Neural crest cell (in vitro differentiated cells): ENCODE measurements at regions not wholly inside any gene's neighbourhood (a gene's known extent, or its start where the extent isn't known, plus 50 kb on each side); places are given as distances from the start of the nearest gene placed in this dataset.

Experiments
- DNase-seq: peaks from one replicate; pipeline ENCODE4 v3.0.0; 2021; ENCODE audit warnings: low read depth, mixed read lengths, low spot score
- H3K27ac Mint-ChIP-seq: one replicate; pipeline ENCODE4 v1.8.0; 2021; ENCODE audit warnings: mild to moderate bottlenecking, mixed read lengths; ENCODE audit not compliant: unreplicated experiment
- H3K27me3 Mint-ChIP-seq: 2 replicates; pipeline ENCODE4 v1.8.0; 2021; ENCODE audit warnings: low read depth, mild to moderate bottlenecking, mixed read lengths
- H3K36me3 Mint-ChIP-seq: 2 replicates; pipeline ENCODE4 v1.8.0; 2021; ENCODE audit warnings: low read depth, mild to moderate bottlenecking, mixed read lengths
- H3K4me1 Mint-ChIP-seq: 2 replicates; pipeline ENCODE4 v1.8.0; 2021; ENCODE audit warnings: mixed read lengths
- H3K4me3 Mint-ChIP-seq: one replicate; pipeline ENCODE4 v1.8.0; 2021; ENCODE audit warnings: mild to moderate bottlenecking, mixed read lengths
- H3K9me3 Mint-ChIP-seq: 2 replicates; pipeline ENCODE4 v1.8.0; 2021; ENCODE audit warnings: mixed read lengths
- TF ChIP-seq, protein P1 (sequence below): fragments of 200-600 bp; sonication (generic); conservative IDR thresholded peaks from 2 replicates; pipeline ENCODE4 v1.5.0; 2021; ENCODE audit warnings: antibody characterized with exemption, mild to moderate bottlenecking

DNA sequence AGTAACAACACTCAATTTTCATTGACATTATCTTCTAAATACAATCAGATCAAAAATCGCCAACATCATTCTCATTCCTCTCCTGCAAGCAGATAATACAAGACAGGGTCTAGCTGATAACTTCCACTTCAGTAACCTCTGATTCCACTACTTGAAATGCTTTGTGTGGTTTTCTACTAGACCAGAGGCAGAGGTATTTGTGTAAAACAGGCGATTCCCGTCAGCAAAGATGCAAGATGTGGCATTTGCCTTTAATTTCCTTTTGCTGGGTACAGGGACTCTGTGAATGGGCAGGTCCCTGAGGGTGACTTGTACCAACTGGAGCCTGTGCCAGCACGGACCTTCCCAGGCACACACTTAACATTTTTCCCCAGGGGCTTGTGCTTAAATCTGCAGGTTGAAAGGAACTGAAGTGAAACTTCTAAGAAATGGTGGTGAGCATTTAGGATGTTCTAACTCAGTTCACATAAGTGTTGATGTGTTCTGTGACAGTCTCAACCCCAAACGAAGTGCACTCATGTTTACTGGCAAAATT lies 625.5 kb upstream of the WWC1 start:
- Mint-ChIP-seq H3K4me3 (no peak overlapping the region), H3K27ac (no peak overlapping the region), H3K9me3 (no peaks in the 10 kb centered on the region), H3K36me3 (no peaks in the 10 kb centered on the region), H3K4me1 (peaks cover 15% of the 10 kb centered on the region), H3K27me3 (no peaks in the 10 kb centered on the region)
- no peak for DNase-seq
- TF ChIP-seq, protein P1, sequence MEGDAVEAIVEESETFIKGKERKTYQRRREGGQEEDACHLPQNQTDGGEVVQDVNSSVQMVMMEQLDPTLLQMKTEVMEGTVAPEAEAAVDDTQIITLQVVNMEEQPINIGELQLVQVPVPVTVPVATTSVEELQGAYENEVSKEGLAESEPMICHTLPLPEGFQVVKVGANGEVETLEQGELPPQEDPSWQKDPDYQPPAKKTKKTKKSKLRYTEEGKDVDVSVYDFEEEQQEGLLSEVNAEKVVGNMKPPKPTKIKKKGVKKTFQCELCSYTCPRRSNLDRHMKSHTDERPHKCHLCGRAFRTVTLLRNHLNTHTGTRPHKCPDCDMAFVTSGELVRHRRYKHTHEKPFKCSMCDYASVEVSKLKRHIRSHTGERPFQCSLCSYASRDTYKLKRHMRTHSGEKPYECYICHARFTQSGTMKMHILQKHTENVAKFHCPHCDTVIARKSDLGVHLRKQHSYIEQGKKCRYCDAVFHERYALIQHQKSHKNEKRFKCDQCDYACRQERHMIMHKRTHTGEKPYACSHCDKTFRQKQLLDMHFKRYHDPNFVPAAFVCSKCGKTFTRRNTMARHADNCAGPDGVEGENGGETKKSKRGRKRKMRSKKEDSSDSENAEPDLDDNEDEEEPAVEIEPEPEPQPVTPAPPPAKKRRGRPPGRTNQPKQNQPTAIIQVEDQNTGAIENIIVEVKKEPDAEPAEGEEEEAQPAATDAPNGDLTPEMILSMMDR = no peak

DNA sequence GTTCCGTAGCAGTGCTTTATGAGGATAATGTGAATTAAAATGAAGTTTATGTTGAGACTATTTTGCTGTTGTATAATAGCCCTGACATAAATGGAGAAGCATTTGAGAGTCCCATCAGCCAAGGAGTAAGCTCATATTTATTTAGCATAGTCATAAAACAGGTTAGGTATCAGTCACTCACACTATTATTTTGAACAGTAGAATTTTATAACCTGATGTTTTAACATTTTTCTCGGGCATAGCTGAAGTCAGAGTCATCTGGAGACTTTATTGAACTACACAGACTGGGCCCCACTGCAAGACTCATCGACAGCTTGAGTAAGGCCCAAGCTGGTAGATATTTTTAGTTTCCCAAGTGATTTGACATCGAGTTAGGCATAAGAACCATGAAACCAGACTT lies 620.3 kb upstream of the WWC1 start:
- Mint-ChIP-seq H3K36me3 (peaks cover 5% of the 10 kb centered on the region), H3K27ac (no peak overlapping the region), H3K27me3 (no peaks in the 10 kb centered on the region), H3K4me3 (no peak overlapping the region), H3K4me1 (peaks cover 16% of the 10 kb centered on the region), H3K9me3 (peaks cover 3% of the 10 kb centered on the region)
- TF ChIP-seq, protein P1 = no peak
- no peak for DNase-seq

DNA sequence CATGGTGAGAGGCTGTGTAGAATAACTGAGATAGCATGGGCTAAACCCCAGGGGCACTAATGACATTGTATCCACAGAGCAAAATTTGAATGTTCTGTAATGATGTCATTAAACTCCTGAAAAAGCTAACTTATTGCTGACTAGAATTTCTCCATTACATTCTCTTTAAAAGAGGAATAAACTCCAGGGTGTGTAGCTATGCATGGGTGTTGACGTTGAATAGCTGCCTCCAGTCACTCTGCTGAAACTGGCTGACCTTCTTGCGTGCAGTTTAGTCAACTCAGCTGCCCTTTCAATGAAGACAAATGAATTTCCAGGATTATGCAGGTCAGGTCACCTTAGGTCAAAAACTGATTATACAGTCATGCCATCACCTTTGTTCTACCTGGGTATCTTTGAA lies 617.5 kb upstream of the WWC1 start:
- Mint-ChIP-seq H3K36me3 (peaks cover 14% of the 10 kb centered on the region), H3K4me3 (no peak overlapping the region), H3K9me3 (peaks cover 14% of the 10 kb centered on the region), H3K4me1 (peaks cover 15% of the 10 kb centered on the region), H3K27me3 (no peaks in the 10 kb centered on the region), H3K27ac (no peak overlapping the region)
- DNase-seq = no peak
- TF ChIP-seq, protein P1 = no peak

DNA sequence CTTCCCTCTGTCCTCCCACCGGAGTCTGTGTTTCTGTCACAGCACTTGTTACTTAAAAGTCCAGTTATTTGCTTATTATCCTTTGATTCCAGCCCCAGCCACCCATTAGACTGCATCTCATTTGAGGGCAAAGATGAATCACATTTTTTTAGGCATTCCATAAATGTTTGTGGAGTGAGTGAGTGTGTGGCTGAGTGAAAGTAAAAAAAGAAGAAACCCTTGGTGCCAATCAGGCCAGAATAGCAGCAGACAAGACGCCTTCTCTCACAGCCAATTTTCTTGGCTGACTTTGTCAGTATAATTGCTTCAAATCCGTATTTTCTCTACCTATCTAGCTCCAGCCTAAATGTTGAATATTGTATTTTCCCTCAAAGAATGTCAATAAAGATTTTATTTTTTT lies 613.0 kb upstream of the WWC1 start:
- Mint-ChIP-seq H3K36me3 (peaks cover 14% of the 10 kb centered on the region), H3K9me3 (peaks cover 14% of the 10 kb centered on the region), H3K27me3 (no peaks in the 10 kb centered on the region), H3K27ac (no peak overlapping the region), H3K4me3 (no peak overlapping the region), H3K4me1 (peaks cover 5% of the 10 kb centered on the region)
- TF ChIP-seq, protein P1 = no peak
- DNase-seq = no peak

GRCh38 chr5:167684251-167684650 lies 607.2 kb upstream of the WWC1 start:
- Mint-ChIP-seq H3K27ac (no peak overlapping the region), H3K4me3 (no peak overlapping the region), H3K4me1 (no peaks in the 10 kb centered on the region), H3K36me3 (no peaks in the 10 kb centered on the region), H3K27me3 (no peaks in the 10 kb centered on the region), H3K9me3 (no peaks in the 10 kb centered on the region)
- TF ChIP-seq, protein P1 = no peak
- no peak for DNase-seq
